CD14-positive monocyte (primary cell): ENCODE measurements at regions not wholly inside any gene's neighbourhood (a gene's known extent, or its start where the extent isn't known, plus 50 kb on each side); places are given as distances from the start of the nearest gene placed in this dataset.

ENCODE experiments used
- DNase-seq, 3 donors: peaks; one replicate each; pipeline ENCODE4 v3.0.0-alpha.2; 2011 to 2022
- H2AFZ ChIP-seq: 2 replicates; pipeline ENCODE4 v1.6.0; 2012; ENCODE audit warnings: mild to moderate bottlenecking, low read depth, low read length, inconsistent platforms; ENCODE audit not compliant: insufficient read depth, poor library complexity, severe bottlenecking
- H3K27ac ChIP-seq, 2 donors: 1 replicate in 1 of 2; 2 replicates in 1 of 2; pipeline ENCODE4 v1.5.1; 2012 to 2013; ENCODE audit warnings: low read length in 2 of 2, control low read depth in 1 of 2, inconsistent platforms in 1 of 2, low read depth in 1 of 2, mild to moderate bottlenecking in 1 of 2
- H3K27me3 ChIP-seq, 2 donors: one replicate each; pipeline versions ENCODE4 v1.6.0 to v1.6.1; 2011 to 2013; ENCODE audit warnings: low read length in 2 of 2; ENCODE audit not compliant: control insufficient read depth in 2 of 2, insufficient read depth in 2 of 2
- H3K36me3 ChIP-seq, 2 donors: replicated peaks in 1 of 2; 1 replicate in 1 of 2; 2 replicates in 1 of 2; pipeline versions ENCODE4 v1.5.1 to v1.6.1; 2012 to 2013; ENCODE audit warnings: low read length in 2 of 2, control low read depth in 1 of 2, inconsistent platforms in 1 of 2, mild to moderate bottlenecking in 1 of 2; ENCODE audit not compliant: insufficient read depth in 2 of 2, control insufficient read depth in 1 of 2
- H3K4me1 ChIP-seq, 2 donors: 1 replicate in 1 of 2; 2 replicates in 1 of 2; pipeline versions ENCODE4 v1.5.1 to v1.6.1; 2012 to 2013; ENCODE audit warnings: low read length in 2 of 2, control low read depth in 1 of 2, inconsistent platforms in 1 of 2, mild to moderate bottlenecking in 1 of 2, moderate library complexity in 1 of 2; ENCODE audit not compliant: insufficient read depth in 2 of 2, control insufficient read depth in 1 of 2
- H3K4me2 ChIP-seq: replicated peaks from 2 replicates; pipeline ENCODE3; 2012; ENCODE audit warnings: low read length, moderate library complexity, mild to moderate bottlenecking; ENCODE audit not compliant: poor library complexity, severe bottlenecking; ENCODE audit errors: extremely low read depth
- H3K4me3 ChIP-seq, 3 experiments: fragments of 200-600 bp in 1 of 3; sonication (generic) in 1 of 3; replicated peaks in 1 of 3; 1 replicate in 2 of 3; 2 replicates in 1 of 3; pipeline ENCODE4 v1.5.1; 2011 to 2013; ENCODE audit warnings: low read length in 3 of 3, mild to moderate bottlenecking in 3 of 3, control low read depth in 2 of 3, low read depth in 2 of 3, inconsistent platforms in 1 of 3, moderate library complexity in 1 of 3
- H3K79me2 ChIP-seq: 2 replicates; pipeline ENCODE4 v1.6.0; 2012; ENCODE audit warnings: mild to moderate bottlenecking, control low read depth, inconsistent platforms, low read length, moderate library complexity; ENCODE audit not compliant: insufficient read depth
- H3K9ac ChIP-seq: 2 replicates; pipeline ENCODE4 v1.6.0; 2017; ENCODE audit warnings: low read length, mild to moderate bottlenecking; ENCODE audit not compliant: insufficient read depth, poor library complexity, severe bottlenecking
- H3K9me3 ChIP-seq, 2 donors: replicated peaks in 1 of 2; 1 replicate in 1 of 2; 2 replicates in 1 of 2; pipeline versions ENCODE4 v1.5.1 to v1.6.1; 2012 to 2013; ENCODE audit warnings: low read length in 2 of 2, control low read depth in 1 of 2; ENCODE audit not compliant: control insufficient read depth in 1 of 2, insufficient read depth in 1 of 2
- H4K20me1 ChIP-seq: 2 replicates; pipeline ENCODE4 v1.6.0; 2012; ENCODE audit warnings: mild to moderate bottlenecking, low read length, control low read depth, moderate library complexity; ENCODE audit not compliant: insufficient read depth
- H3K27ac Mint-ChIP-seq, 7 donors: one replicate each; pipeline ENCODE4 v1.8.0; 2020; ENCODE audit warnings: mild to moderate bottlenecking in 7 of 7, mixed read lengths in 7 of 7, moderate library complexity in 6 of 7, inconsistent platforms in 2 of 7
- H3K27me3 Mint-ChIP-seq, 3 donors: one replicate each; pipeline ENCODE4 v1.8.0; 2021 to 2022; ENCODE audit warnings: low read depth in 3 of 3, mild to moderate bottlenecking in 3 of 3, mixed read lengths in 3 of 3, moderate library complexity in 3 of 3, inconsistent platforms in 1 of 3
- H3K36me3 Mint-ChIP-seq, 2 donors: one replicate each; pipeline ENCODE4 v1.8.0; 2020; ENCODE audit warnings: mixed read lengths in 2 of 2, inconsistent platforms in 1 of 2, mild to moderate bottlenecking in 1 of 2
- H3K4me1 Mint-ChIP-seq: one replicate; pipeline ENCODE4 v1.8.0; 2020; ENCODE audit warnings: mild to moderate bottlenecking, mixed read lengths
- H3K4me3 Mint-ChIP-seq, 2 donors: one replicate each; pipeline ENCODE4 v1.8.0; 2020; ENCODE audit warnings: mild to moderate bottlenecking in 2 of 2, mixed read lengths in 2 of 2, moderate library complexity in 1 of 2
- H3K9me3 Mint-ChIP-seq, 7 donors: one replicate each; pipeline ENCODE4 v1.8.0; 2020 to 2022; ENCODE audit warnings: mixed read lengths in 7 of 7, mild to moderate bottlenecking in 6 of 7, moderate library complexity in 6 of 7, inconsistent platforms in 2 of 7
- intact Hi-C, 2 donors: fragments of 100-400 bp; cut with micrococcal nuclease; formaldehyde crosslinking; loops; one replicate each; pipeline versions ENCODE4 v1.15.0 to v1.15.1; 2023
- TF ChIP-seq, protein P1 (sequence below): fragments of 200-600 bp; IDR thresholded peaks from one replicate; pipeline ENCODE4 v1.8.0; 2022; ENCODE audit warnings: antibody characterized with exemption, mild to moderate bottlenecking

DNA sequence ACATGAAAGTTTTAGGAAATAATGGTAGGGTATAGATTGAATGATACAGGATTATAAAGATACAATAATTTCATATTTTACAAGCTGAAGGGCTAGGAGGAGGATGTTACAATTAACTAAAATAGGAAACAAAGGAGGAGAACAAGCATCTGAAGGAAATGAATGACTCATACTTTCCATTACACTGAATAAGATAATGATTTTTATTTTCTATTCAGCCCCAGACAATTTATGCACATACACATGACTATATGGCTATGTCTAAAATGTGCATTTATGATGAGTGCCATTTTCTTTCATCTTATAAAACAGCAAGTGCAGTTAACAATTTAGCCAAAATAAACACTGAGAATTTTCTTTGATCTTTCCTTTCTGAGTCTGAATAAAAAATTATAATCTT is 994.6 kb upstream of the ADGRB3 start:
- no peak overlapping the region for H3K27ac ChIP-seq
- H3K27me3 ChIP-seq = no peaks in the 10 kb centered on the region
- intact Hi-C loops = no loop called here
- no peak overlapping the region for H3K4me2 ChIP-seq
- no peak overlapping the region for H2AFZ ChIP-seq
- no peaks in the 10 kb centered on the region for H3K9me3 ChIP-seq
- H3K4me1 Mint-ChIP-seq = no peaks in the 10 kb centered on the region
- no peak overlapping the region for H3K4me3 ChIP-seq
- no peaks in the 10 kb centered on the region for H3K27me3 Mint-ChIP-seq
- H3K36me3 Mint-ChIP-seq = no peaks in the 10 kb centered on the region
- H3K36me3 ChIP-seq = no peaks in the 10 kb centered on the region
- H3K4me3 Mint-ChIP-seq = no peak overlapping the region
- H3K27ac Mint-ChIP-seq = no peak overlapping the region
- no peaks in the 10 kb centered on the region for H4K20me1 ChIP-seq
- no peaks in the 10 kb centered on the region for H3K79me2 ChIP-seq
- no peaks in the 10 kb centered on the region for H3K4me1 ChIP-seq
- no peak overlapping the region for H3K9ac ChIP-seq
- DNase-seq = no peak
- peaks cover 0 to 1% (median 0%) of the 10 kb centered on the region in 7 donors for H3K9me3 Mint-ChIP-seq
- TF ChIP-seq, protein P1, sequence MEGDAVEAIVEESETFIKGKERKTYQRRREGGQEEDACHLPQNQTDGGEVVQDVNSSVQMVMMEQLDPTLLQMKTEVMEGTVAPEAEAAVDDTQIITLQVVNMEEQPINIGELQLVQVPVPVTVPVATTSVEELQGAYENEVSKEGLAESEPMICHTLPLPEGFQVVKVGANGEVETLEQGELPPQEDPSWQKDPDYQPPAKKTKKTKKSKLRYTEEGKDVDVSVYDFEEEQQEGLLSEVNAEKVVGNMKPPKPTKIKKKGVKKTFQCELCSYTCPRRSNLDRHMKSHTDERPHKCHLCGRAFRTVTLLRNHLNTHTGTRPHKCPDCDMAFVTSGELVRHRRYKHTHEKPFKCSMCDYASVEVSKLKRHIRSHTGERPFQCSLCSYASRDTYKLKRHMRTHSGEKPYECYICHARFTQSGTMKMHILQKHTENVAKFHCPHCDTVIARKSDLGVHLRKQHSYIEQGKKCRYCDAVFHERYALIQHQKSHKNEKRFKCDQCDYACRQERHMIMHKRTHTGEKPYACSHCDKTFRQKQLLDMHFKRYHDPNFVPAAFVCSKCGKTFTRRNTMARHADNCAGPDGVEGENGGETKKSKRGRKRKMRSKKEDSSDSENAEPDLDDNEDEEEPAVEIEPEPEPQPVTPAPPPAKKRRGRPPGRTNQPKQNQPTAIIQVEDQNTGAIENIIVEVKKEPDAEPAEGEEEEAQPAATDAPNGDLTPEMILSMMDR = no peak

DNA sequence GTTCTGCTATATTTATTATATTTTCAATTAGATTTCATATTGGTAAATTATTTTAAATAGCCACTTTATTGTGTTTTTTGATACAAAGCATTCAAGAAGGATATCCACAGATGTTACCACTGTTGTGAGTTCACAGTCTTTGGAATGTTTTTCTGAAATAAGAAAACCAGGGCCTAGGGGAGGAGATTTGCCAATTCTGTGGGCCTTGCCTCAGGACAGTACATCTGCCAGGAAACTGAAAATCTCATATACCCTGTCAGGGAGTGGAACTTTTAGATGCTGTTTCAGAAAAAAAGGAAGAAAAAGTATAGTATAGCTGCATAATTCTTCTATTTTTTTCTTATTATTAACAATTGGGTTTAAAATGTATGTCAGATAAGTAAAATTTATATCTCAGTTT is 995.9 kb upstream of the ADGRB3 start:
- no peak overlapping the region for H3K4me3 ChIP-seq
- no peak overlapping the region for H2AFZ ChIP-seq
- H3K9me3 ChIP-seq = peaks cover 4 to 11% of the 10 kb centered on the region in 2 donors
- TF ChIP-seq, protein P1 = no peak
- no peak overlapping the region for H3K27ac Mint-ChIP-seq
- H3K9me3 Mint-ChIP-seq = peaks cover 0 to 7% (median 4%) of the 10 kb centered on the region in 7 donors
- H3K4me2 ChIP-seq = no peak overlapping the region
- no peaks in the 10 kb centered on the region for H3K4me1 Mint-ChIP-seq
- H3K36me3 Mint-ChIP-seq = no peaks in the 10 kb centered on the region
- no peaks in the 10 kb centered on the region for H3K27me3 ChIP-seq
- no peak overlapping the region for H3K4me3 Mint-ChIP-seq
- H3K4me1 ChIP-seq = no peaks in the 10 kb centered on the region
- H3K36me3 ChIP-seq = no peaks in the 10 kb centered on the region
- no peaks in the 10 kb centered on the region for H3K27me3 Mint-ChIP-seq
- no peak overlapping the region for H3K27ac ChIP-seq
- DNase-seq = no peak
- no peaks in the 10 kb centered on the region for H3K79me2 ChIP-seq
- intact Hi-C loops = no loop called here
- no peaks in the 10 kb centered on the region for H4K20me1 ChIP-seq
- H3K9ac ChIP-seq = no peak overlapping the region
